ENCODE measurements at regions not wholly inside any gene's neighbourhood (a gene's known extent, or its start where the extent isn't known, plus 50 kb on each side); places are given as distances from the start of the nearest gene placed in this dataset.
A peak's percentile ranks its signal among the peaks of the same experiment; 100 is the strongest.

GRCh38 chr9:78566948-78567675 lies 270.2 kb downstream of the PSAT1 start:
- no peak for FAIRE-seq

- no peak for FAIRE-seq
Measured at GRCh38 chr9:78567693-78568092, 270.8 kb downstream of the PSAT1 start.

- no peak for FAIRE-seq
Measured at GRCh38 chr9:78568774-78569173, 271.8 kb downstream of the PSAT1 start.

DNA sequence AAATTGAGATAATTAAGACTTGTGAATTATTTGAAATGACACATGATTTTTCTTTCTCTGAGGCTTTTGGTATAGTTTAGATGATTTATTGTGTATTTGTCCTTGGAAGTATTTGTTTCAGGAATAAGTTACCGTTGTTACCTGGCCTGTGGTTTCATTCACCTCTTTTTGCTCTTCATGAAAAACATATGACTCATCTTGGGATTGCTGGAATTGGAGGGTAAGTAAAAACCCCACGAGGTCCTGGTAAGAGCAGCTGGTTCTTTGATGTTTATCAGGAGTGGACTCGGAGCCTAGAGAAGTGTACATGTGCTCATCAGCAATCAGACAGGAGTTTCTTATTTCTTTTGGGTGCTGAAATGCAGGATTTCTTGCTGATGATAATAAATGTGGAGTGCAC lies 275.3 kb downstream of the PSAT1 start:
- FAIRE-seq, result no peak

GRCh38 chr9:78573205-78573604 lies 276.3 kb downstream of the PSAT1 start:
- FAIRE-seq, result no peak

DNA sequence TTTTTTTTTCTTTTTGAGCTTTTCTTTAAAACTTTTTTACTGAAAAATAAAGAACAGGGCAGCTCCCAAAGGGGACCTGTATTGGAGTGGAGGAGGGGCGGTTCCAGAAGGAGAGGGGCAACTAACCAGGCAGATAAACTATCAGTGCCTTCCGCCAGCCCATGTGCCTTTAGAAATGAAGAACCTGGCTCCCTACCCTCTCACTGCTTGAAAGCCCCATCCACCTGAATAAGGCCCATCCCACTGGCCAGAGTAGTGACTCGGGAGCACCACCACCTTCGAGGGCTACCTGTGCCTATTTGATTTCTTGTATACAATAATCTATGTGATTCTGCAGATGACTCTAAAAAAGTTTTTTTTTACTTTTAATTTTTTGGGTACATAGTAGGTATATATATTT lies 276.7 kb downstream of the PSAT1 start:
- no peak for FAIRE-seq

DNA sequence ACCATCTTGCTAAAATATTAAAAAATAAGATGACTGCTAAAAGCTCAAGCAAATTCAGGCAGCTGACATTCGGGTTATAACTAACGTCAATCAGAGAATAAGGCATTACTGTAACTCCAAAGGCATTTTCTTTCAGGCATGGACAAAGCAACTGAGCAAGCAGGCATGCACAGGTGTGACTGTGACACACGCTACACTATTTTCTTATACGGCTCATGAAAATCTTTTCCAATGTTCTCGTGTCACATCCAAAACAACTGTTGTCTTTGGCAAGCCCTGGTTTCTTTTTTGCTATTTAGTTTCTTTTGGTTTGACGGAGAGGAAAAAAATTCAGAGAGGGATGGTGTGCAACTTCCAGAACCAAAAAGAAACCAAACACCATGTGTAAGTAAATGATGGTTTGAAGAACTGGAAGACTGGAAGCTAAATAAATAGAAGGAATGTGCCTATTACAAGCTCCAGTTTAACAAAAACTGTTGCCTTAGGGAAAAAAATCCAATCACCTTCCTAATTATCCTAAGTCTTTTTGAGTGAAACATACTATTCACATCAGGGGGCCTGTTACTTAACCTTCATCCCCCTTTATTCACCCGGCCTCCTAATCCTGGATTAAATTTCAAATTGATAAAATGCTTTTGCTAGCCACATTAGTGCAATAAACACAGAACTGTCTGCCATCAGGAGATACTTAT lies 277.6 kb downstream of the PSAT1 start:
- FAIRE-seq, result no peak

- FAIRE-seq, result no peak
Measured at GRCh38 chr9:78575081-78575480, 278.2 kb downstream of the PSAT1 start.

DNA sequence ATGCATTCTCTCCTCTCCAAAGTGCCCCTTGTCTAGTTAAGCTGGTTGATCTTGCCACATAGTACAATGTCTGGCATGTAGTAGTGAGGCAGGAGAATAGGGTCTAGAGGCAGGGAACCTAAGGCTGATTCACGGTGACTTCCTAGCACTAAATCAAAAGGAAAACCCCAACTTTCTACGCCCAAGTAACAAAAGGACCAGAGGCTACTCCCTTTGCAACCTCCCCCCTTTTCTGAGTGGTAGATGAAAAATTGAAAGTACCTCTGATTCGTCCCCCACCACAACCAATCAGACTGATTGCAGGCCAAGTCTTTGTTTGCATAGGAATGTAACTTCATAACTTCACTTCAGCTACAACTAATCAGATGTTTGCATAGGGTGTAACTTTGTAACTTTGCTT lies 278.8 kb downstream of the PSAT1 start:
- FAIRE-seq, result no peak

- FAIRE-seq, result no peak
Measured at GRCh38 chr9:78577156-78577906, 280.4 kb downstream of the PSAT1 start.

DNA sequence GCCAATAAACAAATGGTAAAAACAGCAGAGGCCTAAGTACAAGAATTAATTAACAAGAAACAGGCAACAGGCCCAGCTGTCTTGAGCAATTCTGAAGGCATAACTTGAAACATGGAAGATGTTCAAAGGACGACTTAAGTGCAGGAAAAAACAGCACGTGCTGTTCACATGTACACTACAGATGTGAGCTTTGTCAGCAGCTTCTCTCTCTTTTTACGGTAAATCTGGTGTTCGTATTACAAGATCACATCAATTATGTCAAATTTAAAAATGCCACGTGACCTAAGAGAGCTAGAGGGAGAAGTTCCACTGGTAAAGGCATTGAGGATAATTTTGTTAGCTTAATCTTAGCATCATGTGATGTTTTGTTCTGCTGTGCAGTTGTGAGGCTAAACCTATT lies 281.1 kb downstream of the PSAT1 start:
- FAIRE-seq, result no peak

- no peak for FAIRE-seq
Measured at GRCh38 chr9:78582821-78583220, 285.9 kb downstream of the PSAT1 start.

- FAIRE-seq, result no peak
Measured at GRCh38 chr9:78584589-78584988, 287.7 kb downstream of the PSAT1 start.

DNA sequence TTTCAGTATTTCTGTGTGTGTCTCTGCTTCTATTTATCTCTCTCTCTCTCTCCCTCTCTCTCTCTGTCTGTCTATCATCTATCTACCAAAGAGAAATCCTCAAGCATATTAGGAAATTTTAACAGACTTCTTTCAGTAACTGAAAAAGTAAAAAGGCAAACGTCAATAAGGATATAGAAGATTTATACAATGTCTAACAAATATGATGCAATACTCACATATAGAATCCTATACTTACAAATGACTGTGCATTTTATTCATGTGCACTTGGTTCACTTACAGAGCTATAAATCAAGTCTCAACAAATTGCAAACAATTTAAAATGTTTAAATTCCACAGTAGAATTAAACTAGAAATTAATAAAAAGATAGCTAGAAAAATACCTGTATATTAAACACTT lies 289.0 kb downstream of the PSAT1 start:
- no peak for FAIRE-seq

DNA sequence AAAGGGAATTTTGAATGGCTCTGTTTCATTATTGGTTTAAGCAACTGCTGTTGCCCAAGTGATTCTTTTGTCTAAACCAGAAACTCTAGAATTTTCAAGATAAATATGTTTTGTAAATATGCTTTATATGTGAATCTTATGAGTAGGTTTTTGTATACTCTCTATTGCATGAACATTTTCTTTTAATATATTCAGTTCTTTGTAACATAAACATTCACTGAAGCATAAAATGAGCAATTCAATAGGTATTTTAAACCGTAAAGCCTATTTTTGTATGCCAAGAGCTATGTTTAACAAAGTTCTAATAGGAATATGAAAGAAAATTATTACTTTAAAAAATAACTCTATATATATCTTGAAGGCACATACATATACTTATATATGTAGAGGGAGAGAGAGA lies 293.1 kb downstream of the PSAT1 start:
- peak; percentile 29 for FAIRE-seq

GRCh38 chr9:78592811-78593210 lies 295.9 kb downstream of the PSAT1 start:
- no peak for FAIRE-seq

DNA sequence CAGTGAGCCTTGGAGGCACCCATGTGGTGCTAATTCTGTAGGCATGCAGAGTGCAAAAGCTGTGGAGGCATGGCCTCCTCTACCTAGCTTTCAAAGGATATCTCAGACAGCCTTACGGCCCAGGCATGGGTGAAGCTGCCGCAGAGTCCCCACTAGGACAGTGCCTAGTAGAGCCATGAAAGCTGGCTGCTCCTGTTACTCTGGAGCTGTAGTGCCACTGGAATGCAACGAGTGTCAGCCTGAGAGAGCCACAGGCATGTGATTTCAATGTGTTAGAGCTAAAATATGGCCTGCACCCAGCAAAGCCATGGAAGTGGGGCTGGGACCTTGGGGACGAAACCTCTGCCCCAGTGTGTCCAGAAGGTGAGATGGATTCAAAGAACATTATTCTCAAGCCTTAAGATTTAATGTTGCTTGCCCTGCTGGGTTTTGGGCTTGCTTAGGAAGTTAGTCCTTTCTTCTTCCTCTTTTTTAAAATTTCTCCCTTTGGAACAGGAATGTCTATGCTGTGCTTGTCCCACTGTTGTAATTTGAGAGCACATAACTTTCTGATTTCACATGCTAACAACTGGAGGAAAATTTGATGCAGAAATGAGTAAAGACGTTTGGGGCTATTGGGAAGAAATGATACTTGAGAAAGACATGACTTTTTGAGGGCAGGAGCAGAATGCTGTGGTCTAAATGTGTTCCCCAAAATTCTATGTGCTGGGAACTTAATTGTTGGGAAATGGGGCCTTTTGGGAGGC lies 298.4 kb downstream of the PSAT1 start:
- FAIRE-seq, result no peak

- no peak for FAIRE-seq
Measured at GRCh38 chr9:78596346-78596745, 299.4 kb downstream of the PSAT1 start.

GRCh38 chr9:78598120-78598519 lies 301.2 kb downstream of the PSAT1 start:
- no peak for FAIRE-seq

DNA sequence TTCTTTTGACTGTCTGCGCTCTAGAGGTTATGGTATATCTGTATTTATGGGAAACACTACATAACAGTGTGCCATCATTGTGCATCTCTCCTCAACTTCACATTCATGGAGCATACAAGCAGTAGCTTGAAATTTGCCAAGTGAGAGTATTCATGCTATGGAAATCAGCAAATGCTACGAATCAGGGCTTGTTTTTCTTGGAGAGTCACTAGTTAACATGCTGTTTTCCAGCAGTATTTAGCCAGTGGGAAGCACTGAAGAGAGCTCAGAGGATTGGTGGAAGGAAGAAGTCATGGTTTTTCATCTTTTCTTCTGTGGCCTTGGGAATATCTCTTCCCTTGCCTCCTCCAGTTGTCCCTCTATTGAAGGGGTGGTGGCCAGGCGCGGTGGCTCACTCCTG lies 303.0 kb downstream of the PSAT1 start:
- FAIRE-seq, result no peak

- FAIRE-seq, result peak; percentile 66
Measured at GRCh38 chr9:78601957-78602565, 305.1 kb downstream of the PSAT1 start.
